ENCODE measurements at regions not wholly inside any gene's neighbourhood (a gene's known extent, or its start where the extent isn't known, plus 50 kb on each side); places are given as distances from the start of the nearest gene placed in this dataset.
A peak's percentile ranks its signal among the peaks of the same experiment; 100 is the strongest.
"Not testable (repeated sequence)": the region's sequence is repeated elsewhere in the genome, so short reads cannot be mapped to it uniquely, and the experiment has no call there.

DNA sequence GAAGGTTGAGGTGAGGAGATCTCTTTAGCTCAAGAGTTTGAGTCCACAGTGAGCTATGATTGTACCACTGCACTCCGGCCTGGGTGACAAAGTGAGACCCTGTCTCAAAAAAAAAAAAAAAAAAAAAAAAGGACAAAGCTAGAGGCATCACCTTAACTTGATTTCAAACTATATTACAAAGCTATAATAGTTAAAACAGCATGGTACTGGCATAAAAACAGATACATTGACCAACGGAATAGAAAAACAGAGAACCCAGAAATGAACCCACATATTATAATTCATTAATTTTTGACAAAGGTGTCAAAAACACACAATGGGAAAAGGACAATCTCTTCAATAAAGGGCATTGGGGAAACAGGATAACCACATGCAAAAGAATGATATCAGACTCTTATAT, 50.8 kb upstream of the MBOAT1 start:
- no peak for DNase-seq (ENCODE audit: low read depth in 2 of 2)

DNA sequence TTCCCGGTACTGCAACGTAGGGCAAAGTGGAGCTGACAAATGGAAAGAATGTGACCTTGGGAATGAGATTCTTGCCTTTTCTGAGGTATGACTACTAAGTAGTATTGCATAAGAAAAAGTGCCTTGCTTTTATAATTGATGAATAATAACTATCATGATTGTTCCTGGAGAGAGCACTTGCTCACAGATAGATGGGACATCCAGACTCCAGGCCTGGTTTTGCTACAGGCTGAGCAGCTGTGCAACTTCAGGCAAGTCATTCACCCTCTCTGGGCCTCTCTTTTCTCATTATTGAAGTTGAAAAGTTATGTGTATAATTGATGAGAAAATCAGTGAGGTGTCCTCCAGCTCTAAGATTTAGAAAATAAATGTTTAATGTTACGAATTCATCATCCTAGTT, 53.6 kb upstream of the MBOAT1 start:
- no peak for DNase-seq (ENCODE audit: low read depth in 2 of 2)

DNA sequence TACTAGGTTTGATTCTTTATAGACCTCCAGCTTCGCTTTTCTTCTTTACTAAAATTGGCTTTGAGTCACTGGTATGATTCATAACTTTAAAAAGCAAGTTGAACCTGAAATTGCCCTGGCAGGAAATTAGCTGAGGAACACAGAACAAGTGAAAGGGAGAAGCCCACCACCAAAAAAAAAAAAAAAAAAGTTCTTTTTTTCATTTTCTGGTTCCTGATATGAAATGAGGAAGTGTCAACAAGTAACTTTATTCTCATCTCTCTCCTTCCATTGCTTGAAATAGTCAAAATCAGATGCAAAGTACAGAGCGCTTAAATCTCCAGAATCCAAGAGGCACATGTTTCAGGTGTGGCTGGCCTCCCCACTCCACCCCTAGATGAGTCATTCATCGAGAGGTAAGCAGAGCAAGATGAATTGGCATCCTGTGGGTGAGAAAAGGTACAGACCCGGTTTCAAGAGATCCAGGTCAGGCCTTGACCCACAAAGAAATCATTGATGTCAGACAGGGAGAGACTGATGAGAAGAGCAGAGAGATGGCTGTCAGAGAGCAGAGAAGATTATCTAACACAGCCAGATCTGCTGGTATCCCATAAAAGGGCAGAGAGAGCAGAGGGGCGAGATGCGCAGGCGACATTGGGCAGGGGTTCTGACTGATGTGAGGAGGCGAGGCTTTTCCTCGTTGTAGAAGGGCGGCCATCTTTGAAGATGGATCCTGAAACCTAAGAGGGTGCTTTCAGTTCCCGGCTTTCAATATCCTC, 54.8 kb upstream of the MBOAT1 start:
- no peak for DNase-seq (ENCODE audit: low read depth in 2 of 2)

DNA sequence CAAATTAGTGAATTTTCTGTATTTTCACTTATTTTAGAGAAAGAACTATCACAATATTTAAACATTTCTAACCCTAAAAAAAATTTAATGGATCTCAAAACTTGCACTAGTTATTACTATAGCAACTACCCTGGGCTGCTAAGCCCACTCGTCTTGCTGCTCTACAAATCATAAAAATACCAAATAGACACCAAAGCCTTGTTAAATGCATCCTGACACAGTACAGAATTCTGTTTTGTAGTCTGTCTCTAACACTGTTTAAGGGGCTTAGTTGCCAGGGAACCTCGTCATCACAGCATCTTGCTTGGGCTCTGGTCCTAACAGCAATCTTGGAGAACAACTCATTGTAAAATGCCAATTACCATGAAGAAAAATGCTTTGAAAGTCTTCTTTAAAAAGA, 56.9 kb upstream of the MBOAT1 start:
- DNase-seq (ENCODE audit: low read depth in 2 of 2): no peak

DNA sequence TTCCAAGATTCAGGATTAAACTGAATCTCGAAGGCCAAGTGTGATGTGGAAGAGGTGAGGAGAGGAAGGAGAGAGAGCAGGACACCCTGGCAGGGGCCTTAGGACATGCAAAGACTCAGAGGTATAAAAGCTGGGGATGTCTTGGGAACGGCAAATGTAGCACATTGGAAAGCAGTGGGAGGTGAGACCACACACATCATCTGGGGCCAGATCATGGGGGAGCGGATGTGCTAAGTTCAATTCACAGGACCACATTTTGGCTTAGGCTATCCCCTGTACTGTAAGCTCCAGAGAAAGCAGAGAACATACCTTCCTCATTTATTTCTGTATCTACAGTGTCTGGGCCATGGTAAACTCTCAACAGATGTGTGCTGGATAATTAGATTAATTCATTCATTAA, 59.5 kb upstream of the MBOAT1 start:
- DNase-seq (ENCODE audit: low read depth in 2 of 2): no peak

DNA sequence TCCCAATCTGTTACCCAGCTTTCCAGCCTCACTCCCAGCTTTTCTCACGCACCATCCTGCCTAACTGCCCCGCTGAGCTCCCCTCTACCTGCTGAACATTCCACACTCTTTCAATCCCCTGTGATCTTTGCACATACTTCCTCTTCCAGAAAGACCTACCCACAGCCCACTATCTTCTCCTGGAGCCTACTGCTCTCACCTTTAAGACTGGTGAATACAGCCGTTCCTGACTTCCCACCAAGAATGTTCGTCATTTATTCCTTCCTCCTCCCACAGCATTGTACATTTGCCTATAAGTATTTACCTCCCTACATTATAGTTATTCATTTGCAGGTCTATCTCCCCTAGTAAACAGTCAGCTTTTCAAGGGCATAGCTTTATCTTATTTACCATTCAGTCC, 61.9 kb upstream of the MBOAT1 start:
- no peak for DNase-seq (ENCODE audit: low read depth in 2 of 2)

DNA sequence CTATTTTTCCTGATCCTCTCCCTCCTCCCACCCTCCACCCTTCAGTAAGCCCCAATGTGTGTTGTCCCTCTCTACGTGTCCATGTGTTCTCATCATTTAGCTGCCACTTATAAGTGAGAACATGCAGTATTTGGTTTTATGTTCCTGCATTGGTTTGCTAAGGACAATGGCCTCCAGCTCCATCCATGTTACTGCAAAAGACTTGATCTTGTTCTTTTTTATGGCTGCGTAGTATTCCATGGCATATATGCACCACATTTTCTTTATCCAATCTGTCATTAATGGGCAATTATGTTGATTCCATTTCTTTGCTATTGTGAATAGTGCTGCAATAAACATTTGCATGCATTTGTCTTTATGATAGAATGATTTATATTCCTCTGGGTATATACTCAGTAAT, 63.6 kb upstream of the MBOAT1 start:
- DNase-seq (ENCODE audit: low read depth in 2 of 2): not testable (repeated sequence)

DNA sequence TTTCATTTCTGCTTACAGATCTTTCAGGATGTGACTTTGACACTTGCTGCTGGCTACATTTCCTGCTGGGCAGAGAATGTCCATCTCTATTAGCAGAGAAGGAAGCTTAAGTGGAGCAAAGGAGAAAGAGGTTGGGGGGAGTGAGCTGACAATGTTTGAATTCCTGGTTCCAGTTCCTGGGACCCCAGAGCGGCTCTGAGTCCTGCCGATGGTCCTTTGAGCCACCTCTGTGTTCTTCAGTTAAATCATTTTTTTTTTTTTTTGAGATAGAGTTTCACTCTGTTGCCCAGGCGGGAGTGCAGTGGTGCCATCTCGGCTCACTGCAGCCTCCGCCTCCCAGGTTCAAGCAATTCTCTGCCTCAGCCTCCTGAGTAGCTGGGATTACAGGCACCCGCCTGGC, 65.5 kb upstream of the MBOAT1 start:
- not testable (repeated sequence) for DNase-seq (ENCODE audit: low read depth in 2 of 2)

DNA sequence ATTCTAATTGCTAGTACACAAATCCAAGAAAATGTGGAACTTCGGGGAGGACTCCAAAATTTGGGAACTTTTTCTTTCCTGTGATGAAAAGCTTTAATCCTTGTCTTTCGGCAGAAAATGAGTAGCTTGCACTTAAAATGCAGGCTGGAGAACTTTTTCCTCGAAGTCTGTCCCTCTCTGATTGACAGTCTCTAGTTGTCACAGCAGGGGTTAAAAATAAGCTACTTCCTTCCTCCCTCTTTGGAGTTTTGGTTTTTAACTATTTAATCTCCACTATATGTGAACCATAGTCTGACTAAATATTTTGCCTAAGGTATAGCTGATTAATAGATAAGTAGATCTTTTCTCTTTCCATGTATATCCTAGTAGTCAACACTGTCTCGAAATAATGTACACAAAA, 66.8 kb upstream of the MBOAT1 start:
- DNase-seq (ENCODE audit: low read depth in 2 of 2): no peak

DNA sequence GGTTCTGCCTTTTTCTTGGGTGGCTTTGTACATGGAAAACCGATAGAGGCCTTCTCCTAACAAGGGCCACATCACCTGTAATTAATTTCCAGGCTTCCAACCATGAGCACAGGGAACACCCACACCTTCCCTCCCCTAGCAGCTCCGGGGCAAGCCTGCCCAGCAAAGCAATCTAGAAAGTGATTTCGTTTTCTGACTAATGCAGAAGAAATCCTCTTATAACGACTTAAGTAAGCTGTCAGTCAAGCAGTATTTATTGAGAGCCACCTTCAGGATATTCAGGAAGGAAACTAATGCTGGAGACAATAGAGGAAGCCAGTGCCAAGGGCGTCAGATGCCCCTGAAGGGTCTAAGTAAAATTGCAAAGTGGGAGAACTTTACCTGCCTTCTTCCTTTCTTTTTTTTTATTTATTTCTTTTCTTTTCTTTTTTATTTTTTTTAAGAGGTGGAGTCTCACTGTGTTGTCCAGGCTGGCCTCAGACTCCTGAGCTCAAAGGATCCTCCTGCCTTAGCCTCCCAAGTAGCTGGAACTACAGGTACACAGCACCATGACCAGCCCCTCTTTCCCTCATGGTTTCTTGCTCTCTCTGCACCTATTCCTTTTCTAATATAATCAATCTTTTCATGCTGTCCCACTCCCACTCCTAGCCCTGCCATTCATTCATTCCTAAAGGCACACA, 67.5 kb upstream of the MBOAT1 start:
- DNase-seq (ENCODE audit: low read depth in 2 of 2): no peak

DNA sequence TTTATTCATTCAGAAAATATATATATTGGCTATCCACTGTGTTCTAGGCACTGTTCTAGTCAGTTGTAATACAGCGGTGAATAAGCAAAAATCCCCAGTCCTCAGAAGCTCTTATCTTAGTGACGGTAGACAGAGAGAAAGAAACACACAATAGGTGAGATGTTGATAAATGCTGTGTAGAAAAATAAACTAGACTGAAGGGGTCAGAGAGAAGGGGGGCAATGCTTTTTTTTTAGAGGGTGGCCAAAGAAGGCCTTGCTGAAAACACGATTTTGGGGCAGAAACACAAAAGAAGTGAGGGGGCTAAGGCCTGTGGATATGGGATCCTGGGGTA, 68.0 kb upstream of the MBOAT1 start:
- no peak for DNase-seq (ENCODE audit: low read depth in 2 of 2)

DNA sequence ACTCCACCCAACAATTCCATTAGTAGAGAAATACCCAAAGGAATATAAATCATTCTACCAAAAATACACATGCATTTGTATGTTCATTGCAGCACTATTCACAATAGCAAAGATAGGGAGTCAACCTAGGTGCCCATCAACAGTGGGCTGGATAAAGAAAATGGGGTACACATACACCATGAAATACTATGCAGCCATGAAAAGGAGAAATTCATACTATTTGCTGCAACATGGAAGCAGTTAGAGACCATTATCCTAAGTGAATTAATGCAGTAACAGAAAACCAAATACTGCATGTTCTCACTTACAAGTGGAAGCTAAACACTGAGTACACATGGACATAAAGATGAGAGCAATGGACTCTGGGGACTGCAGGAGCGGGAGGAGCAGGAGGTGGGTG, 72.4 kb upstream of the MBOAT1 start:
- DNase-seq (ENCODE audit: low read depth in 2 of 2): no peak

DNA sequence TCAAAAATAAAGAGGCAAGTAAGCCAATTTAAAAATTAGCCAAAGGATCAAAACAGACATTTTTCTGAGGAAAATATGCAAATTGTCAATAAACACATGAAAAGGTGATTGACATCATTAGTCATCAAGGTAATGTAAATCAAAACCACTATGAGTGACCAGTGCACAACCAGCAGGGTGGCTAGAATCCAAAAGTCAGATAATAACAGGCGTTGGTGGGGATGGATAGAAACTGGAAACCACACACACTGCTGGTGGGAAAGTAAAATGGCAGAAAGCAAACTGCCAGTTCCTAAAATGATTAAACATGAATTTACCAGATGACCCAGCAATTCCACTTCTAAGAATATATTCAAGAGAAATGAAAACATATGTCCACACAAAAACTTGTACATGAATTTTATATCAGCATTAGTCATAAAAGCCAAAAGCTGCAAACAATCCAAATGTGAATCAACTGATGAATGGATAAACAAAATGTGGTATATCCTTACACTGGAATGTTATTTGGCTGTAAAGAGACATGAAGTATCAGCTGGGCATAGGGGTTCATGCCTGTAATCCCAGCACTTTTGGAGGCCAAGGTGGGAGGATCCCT, 74.8 kb upstream of the MBOAT1 start:
- no peak for DNase-seq (ENCODE audit: low read depth in 2 of 2)

DNA sequence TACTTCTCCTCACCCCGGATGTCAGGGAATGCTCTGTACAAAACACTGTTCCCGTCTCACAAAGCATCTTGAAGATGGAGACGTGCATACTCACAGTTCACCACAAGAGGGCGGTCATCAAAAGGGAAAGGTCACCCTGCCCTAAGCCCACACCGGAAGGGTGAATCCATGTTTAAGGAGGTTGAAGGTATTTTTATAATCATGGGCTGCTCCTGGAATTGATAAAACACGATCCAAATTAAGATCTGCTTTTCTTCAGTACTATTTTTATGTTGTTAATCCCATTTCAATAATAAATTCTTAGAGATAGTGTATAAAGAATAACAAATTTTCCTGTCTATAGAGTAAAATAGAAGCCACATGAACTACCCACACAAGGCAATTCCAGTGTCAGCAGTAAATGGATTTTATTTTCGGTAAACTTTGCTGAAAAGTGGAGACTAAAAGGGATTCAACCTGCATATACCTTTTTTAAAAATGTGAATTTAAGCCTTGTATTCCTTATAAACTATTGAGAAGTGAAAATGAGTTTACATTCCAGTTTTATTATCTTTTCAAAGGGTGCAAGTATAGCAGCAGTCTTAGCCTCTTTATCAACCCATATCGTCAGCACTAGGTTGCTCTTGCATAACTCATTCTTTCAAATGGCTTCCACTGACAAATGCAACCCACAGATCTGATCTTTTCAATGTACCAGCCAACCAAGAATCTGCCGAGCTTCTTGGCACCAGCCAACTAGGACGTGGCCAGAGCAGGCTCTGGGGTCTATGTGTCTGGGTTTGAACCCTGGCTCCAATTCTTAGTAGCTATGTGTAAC, 79.7 kb upstream of the MBOAT1 start:
- DNase-seq (ENCODE audit: low read depth in 2 of 2): peak; percentile 60 to 77

DNA sequence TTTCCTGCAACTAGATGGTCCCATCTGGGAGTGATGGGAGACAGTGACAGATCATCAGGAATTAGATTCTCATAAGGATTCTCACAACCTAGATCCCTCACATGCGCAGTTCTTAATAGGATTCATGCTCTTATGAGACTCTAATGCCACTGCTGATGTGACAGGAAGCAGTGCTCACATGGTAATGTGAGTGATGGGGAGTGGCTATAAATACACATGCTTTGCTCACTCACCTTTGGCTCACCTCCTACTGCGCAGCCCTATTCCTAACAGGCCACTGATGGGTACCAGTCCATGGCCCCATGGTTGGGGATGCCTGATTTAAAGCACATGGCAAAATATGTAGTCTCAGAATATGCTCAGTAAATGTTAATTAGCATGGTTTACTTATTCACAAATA, 80.6 kb upstream of the MBOAT1 start:
- DNase-seq (ENCODE audit: low read depth in 2 of 2): no peak

DNA sequence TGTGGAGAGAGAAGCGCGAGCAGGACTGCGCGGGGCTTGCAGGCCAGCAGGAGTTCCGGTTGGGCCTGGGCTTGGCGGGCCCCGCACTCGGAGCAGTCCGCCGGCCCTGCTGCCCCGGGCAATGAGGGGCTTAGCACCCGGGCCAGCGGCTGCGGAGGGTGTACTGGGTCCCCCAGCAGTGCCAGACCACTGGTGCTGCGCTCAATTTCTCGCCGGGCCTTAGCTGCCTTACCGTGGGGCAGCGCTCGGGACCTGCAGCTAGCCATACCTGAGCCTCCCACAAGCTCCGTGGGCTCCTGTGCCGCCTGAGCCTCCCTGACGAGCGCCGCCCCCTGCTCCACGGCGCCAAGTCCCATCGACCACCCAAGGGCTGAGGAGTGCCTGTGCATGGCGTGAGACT, 89.0 kb upstream of the MBOAT1 start:
- DNase-seq (ENCODE audit: low read depth in 2 of 2): no peak

DNA sequence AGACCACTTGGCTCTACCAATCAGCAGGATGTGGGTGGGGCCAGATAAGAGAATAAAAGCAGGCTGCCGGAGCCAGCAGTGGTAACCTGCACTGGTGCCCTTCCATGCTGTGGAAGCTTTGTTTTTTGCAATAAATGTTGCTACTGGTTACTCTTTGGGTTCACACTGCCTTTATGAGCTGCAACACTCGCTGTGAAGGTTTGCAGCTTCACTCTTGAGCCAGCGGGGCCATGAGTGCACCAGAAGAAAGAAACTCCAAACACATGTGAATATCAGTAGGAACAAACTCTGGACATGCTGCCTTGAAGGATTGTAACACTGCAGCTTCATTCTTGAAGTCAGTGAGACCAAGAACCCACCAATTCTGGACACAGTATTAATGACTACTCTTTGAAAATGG, 89.9 kb upstream of the MBOAT1 start:
- DNase-seq (ENCODE audit: low read depth in 2 of 2): no peak

DNA sequence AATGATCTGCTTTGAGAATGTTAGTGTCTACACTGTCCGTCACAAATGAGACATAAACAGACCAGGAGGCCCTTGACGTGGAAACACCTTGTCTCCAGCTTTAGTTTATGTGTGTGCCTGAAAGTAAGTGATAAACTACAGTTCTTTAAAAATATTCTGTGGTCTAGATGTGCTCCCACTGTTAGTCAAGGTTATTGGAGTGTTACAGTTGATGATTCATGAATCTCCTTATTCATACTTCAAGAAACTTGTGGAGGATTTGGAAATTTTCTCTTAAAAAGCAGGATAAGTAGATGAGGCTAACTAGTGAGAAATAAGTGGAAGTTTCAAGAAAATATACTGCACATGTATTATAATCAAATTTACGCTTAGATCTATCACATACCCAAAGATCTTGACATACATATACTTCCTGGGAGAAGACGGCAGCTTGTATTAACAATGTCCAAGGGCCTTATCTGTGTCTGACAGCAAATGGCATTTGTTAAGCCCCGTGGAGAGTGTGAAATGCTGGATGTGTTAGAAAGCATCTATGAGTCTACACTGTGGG, 90.5 kb upstream of the MBOAT1 start:
- no peak for DNase-seq (ENCODE audit: low read depth in 2 of 2)

DNA sequence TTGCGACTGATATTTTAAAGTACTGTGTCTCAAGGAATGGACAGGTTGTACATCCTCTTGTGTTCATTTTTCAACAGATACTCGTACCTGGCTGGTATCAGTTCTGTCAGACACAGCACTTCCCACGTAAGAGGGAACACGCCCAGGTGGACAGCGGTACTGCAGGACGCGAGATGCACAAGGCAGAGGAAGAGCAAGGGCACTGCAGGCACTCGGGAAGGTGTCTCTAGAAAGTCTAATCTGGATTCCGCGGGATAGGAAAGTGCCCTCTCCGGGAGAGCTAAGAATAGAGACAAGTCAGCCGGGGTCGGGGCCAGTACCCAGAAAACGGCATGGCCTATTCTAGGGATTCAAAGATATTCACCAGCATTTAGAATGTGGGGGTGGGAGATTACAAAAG, 94.2 kb upstream of the MBOAT1 start:
- DNase-seq (ENCODE audit: low read depth in 2 of 2): no peak

DNA sequence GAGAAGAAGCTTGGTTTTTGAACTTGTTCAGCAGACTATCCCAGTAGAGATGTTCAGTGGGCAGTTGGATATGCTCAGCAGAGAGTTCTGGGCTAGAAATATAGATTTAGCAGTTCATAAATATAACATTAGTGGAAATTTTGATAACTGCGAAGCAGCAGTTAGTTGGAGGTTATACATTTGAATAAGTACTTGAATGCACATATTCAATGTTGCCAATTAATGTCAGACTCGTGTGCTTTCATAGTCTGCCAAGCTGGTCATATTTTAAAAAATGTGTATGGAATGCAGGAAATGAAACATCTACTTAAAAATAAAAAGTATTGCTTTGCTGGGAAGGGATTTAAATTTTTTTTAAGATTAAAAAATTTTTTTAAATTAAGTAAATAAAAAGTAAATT, 92.5 kb upstream of the E2F3 start:
- no peak for DNase-seq (ENCODE audit: low read depth in 2 of 2)

DNA sequence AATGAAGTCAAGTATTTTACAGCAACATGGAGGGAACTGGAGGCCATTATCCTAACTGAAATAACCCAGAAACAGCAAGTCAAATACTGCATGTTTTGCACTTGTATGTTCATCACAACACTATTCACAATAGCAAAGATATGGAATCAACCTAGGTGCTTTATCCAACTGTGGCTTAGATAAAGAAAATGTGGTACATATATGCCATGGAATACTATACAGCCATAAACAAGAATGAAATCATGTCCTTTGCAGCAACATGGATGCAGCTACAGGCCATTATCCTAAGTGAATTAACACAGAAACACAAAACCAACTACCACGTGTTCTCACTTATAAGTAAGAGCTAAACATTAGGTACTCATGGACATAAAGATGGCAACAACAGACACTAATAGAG, 91.5 kb upstream of the E2F3 start:
- no peak for DNase-seq (ENCODE audit: low read depth in 2 of 2)

DNA sequence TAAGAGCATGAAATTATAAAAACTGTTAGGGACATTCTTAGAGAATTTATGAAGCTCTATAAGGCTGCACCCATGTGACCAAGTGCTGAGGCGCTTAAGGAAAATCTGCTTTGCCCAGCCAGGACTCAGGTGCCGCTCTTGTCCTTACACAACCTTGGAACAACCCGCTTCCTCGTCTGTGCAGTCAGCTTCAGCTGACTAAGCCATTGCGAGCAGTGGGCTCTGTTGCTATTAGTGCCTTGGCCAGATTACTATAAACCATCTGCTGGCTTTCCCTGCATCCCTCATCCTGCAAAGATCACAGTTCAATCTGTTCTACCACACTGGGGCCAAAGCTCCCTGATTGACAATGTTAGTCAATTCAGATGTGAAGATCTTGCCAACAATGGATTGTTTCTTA, 89.1 kb upstream of the E2F3 start:
- DNase-seq (ENCODE audit: low read depth in 2 of 2): no peak
